NCI-H2196 treated with DMSO at 0.1 percent for 48 hours (cell line): ENCODE measurements at regions not wholly inside any gene's neighbourhood (a gene's known extent, or its start where the extent isn't known, plus 50 kb on each side); places are given as distances from the start of the nearest gene placed in this dataset.
"Not testable (repeated sequence)": the region's sequence is repeated elsewhere in the genome, so short reads cannot be mapped to it uniquely, and the experiment has no call there.

Experiments
- DNase-seq: peaks from one replicate; lab custom pipeline; 2025; ENCODE audit not compliant: unreplicated experiment; lab: John Stamatoyannopoulos, UW

GRCh38 chr14:59137256-59137655 lies 51.2 kb upstream of the DAAM1 start:
- no peak for DNase-seq

- not testable (repeated sequence) for DNase-seq
Measured at GRCh38 chr14:59138576-59138975, 49.9 kb upstream of the DAAM1 start.
